Activated CD4-positive, alpha-beta T cell treated with anti-CD3 and anti-CD28 coated beads for 36 hours (primary cell): ENCODE measurements at regions not wholly inside any gene's neighbourhood (a gene's known extent, or its start where the extent isn't known, plus 50 kb on each side); places are given as distances from the start of the nearest gene placed in this dataset.

Experiments
- ATAC-seq: fragments of 200-7000 bp; cut with Tn5 transposase; one replicate; pipeline ENCODE4 v1.10.0; 2021; ENCODE audit warnings: mild to moderate bottlenecking, moderate library complexity
- CTCF ChIA-PET: fragments of 350-600 bp; sonication (Branson Sonifier 250); formaldehyde crosslinking; loops from one replicate; lab custom pipeline; 2021; ENCODE audit warnings: antibody characterized with exemption; lab: Charles Lee
- POLR2A ChIA-PET: fragments of 350-600 bp; sonication (Branson Sonifier 250); formaldehyde crosslinking; loops from one replicate; lab custom pipeline; 2021; ENCODE audit warnings: antibody characterized with exemption, inconsistent platforms; lab: Charles Lee
- DNase-seq: peaks from one replicate; pipeline ENCODE4 v3.0.0-alpha.2; 2020
- H3K27ac Mint-ChIP-seq: one replicate; pipeline ENCODE4 v1.8.0; 2021; ENCODE audit warnings: mixed read lengths
- H3K27me3 Mint-ChIP-seq: one replicate; pipeline ENCODE4 v1.8.0; 2021; ENCODE audit warnings: mixed read lengths
- H3K36me3 Mint-ChIP-seq: one replicate; pipeline ENCODE4 v1.8.0; 2021; ENCODE audit warnings: low read depth, mixed read lengths
- H3K4me1 Mint-ChIP-seq: one replicate; pipeline ENCODE4 v1.8.0; 2021; ENCODE audit warnings: mixed read lengths
- H3K4me3 Mint-ChIP-seq: one replicate; pipeline ENCODE4 v1.8.0; 2021; ENCODE audit warnings: mild to moderate bottlenecking, moderate library complexity, mixed read lengths
- H3K9me3 Mint-ChIP-seq: one replicate; pipeline ENCODE4 v1.8.0; 2021; ENCODE audit warnings: low read depth, mixed read lengths
- intact Hi-C, 2 experiments: fragments of 100-400 bp; cut with DNase I in 1 of 2; cut with micrococcal nuclease in 1 of 2; formaldehyde crosslinking; loops; one replicate each; pipeline versions ENCODE4 v1.14.2 to v1.15.1; 2022 to 2024; cut with DNase I, micrococcal nuclease

GRCh38 chr1:102586022-102586421 lies 522.3 kb downstream of the COL11A1 start:
- H3K36me3 Mint-ChIP-seq, result no peaks in the 10 kb centered on the region
- no peaks in the 10 kb centered on the region for H3K4me1 Mint-ChIP-seq
- H3K27ac Mint-ChIP-seq, result no peak overlapping the region
- peaks cover 2% of the 10 kb centered on the region for H3K9me3 Mint-ChIP-seq
- no peaks in the 10 kb centered on the region for H3K27me3 Mint-ChIP-seq
- DNase-seq (no peak), ATAC-seq (no peak)
- POLR2A ChIA-PET, result no interaction called here
- H3K4me3 Mint-ChIP-seq, result no peak overlapping the region
- CTCF ChIA-PET, result no interaction called here
- intact Hi-C loops, result no loop called here

GRCh38 chr1:102580806-102581205 lies 527.5 kb downstream of the COL11A1 start:
- CTCF ChIA-PET, result interaction anchor here (1.1 to 1.2 kb wide), 2 partner anchors 51 to 60 kb away, joined by 3 read pairs; no protein-coding TSS in a partner anchor
- intact Hi-C loops, result no loop called here
- no peaks in the 10 kb centered on the region for H3K27me3 Mint-ChIP-seq
- DNase-seq (no peak), ATAC-seq (no peak)
- H3K4me3 Mint-ChIP-seq, result no peak overlapping the region
- POLR2A ChIA-PET, result no interaction called here
- H3K4me1 Mint-ChIP-seq, result no peaks in the 10 kb centered on the region
- peaks cover 4% of the 10 kb centered on the region for H3K9me3 Mint-ChIP-seq
- no peaks in the 10 kb centered on the region for H3K36me3 Mint-ChIP-seq
- H3K27ac Mint-ChIP-seq, result no peak overlapping the region

- POLR2A ChIA-PET, result no interaction called here
- no peak overlapping the region for H3K27ac Mint-ChIP-seq
- intact Hi-C loops, result no loop called here
- H3K9me3 Mint-ChIP-seq, result peaks cover 4% of the 10 kb centered on the region
- no peak overlapping the region for H3K4me3 Mint-ChIP-seq
- DNase-seq (no peak), ATAC-seq (no peak)
- CTCF ChIA-PET, result interaction anchor here (0.6 kb wide), 1 partner anchor 94 kb away, joined by 3 read pairs; no protein-coding TSS in a partner anchor
- H3K36me3 Mint-ChIP-seq, result no peaks in the 10 kb centered on the region
- no peaks in the 10 kb centered on the region for H3K27me3 Mint-ChIP-seq
- no peaks in the 10 kb centered on the region for H3K4me1 Mint-ChIP-seq
Measured at GRCh38 chr1:102578804-102579203, 529.5 kb downstream of the COL11A1 start.

GRCh38 chr1:102572637-102573036 lies 535.7 kb downstream of the COL11A1 start:
- ATAC-seq (no peak), DNase-seq (no peak)
- no peaks in the 10 kb centered on the region for H3K4me1 Mint-ChIP-seq
- H3K27me3 Mint-ChIP-seq, result no peaks in the 10 kb centered on the region
- ChIA-PET POLR2A (no interaction called here), CTCF (interaction anchor here (0.7 kb wide), 1 partner anchor 942 kb away, joined by 3 read pairs; no protein-coding TSS in a partner anchor)
- intact Hi-C loops, result no loop called here
- H3K9me3 Mint-ChIP-seq, result no peaks in the 10 kb centered on the region
- H3K36me3 Mint-ChIP-seq, result no peaks in the 10 kb centered on the region
- H3K27ac Mint-ChIP-seq, result no peak overlapping the region
- no peak overlapping the region for H3K4me3 Mint-ChIP-seq

GRCh38 chr1:102566182-102566581 lies 542.1 kb downstream of the COL11A1 start:
- no peaks in the 10 kb centered on the region for H3K27me3 Mint-ChIP-seq
- H3K4me1 Mint-ChIP-seq, result no peaks in the 10 kb centered on the region
- H3K36me3 Mint-ChIP-seq, result no peaks in the 10 kb centered on the region
- H3K9me3 Mint-ChIP-seq, result no peaks in the 10 kb centered on the region
- H3K4me3 Mint-ChIP-seq, result no peak overlapping the region
- CTCF ChIA-PET, result no interaction called here
- no peak overlapping the region for H3K27ac Mint-ChIP-seq
- no peak for ATAC-seq
- intact Hi-C loops, result no loop called here
- POLR2A ChIA-PET, result no interaction called here
- no peak for DNase-seq

GRCh38 chr1:102562380-102562779 lies 545.9 kb downstream of the COL11A1 start:
- Mint-ChIP-seq H3K4me1 (no peaks in the 10 kb centered on the region), H3K27me3 (no peaks in the 10 kb centered on the region), H3K36me3 (no peaks in the 10 kb centered on the region), H3K9me3 (no peaks in the 10 kb centered on the region), H3K4me3 (no peak overlapping the region), H3K27ac (no peak overlapping the region)
- ATAC-seq, result no peak
- CTCF ChIA-PET, result no interaction called here
- no peak for DNase-seq
- intact Hi-C loops, result no loop called here
- POLR2A ChIA-PET, result no interaction called here

GRCh38 chr1:102550729-102551384 lies 554.1 kb upstream of the OLFM3 start:
- ChIA-PET CTCF (interaction anchor here (0.6 to 0.7 kb wide), 2 partner anchors 172 to 1062 kb away, joined by 3 to 4 read pairs; no protein-coding TSS in a partner anchor), POLR2A (no interaction called here)
- DNase-seq, result peak; percentile 28
- peaks cover 19% of the 10 kb centered on the region for H3K9me3 Mint-ChIP-seq
- intact Hi-C loops, result loop anchor here in 1 of 2 experiments (1.0 kb wide), 1 partner anchor 419 kb away; no protein-coding TSS in a partner anchor
- ATAC-seq, result no peak
- H3K36me3 Mint-ChIP-seq, result no peaks in the 10 kb centered on the region
- no peak overlapping the region for H3K4me3 Mint-ChIP-seq
- no peak overlapping the region for H3K27ac Mint-ChIP-seq
- H3K27me3 Mint-ChIP-seq, result no peaks in the 10 kb centered on the region
- H3K4me1 Mint-ChIP-seq, result no peaks in the 10 kb centered on the region

- H3K27me3 Mint-ChIP-seq, result no peaks in the 10 kb centered on the region
- ATAC-seq (no peak), DNase-seq (no peak)
- ChIA-PET CTCF (no interaction called here), POLR2A (no interaction called here)
- H3K9me3 Mint-ChIP-seq, result peaks cover under 1% of the 10 kb centered on the region
- intact Hi-C loops, result loop anchor here in 1 of 2 experiments (10.0 kb wide), 1 partner anchor 59 kb away; no protein-coding TSS in a partner anchor
- no peak overlapping the region for H3K4me3 Mint-ChIP-seq
- H3K27ac Mint-ChIP-seq, result no peak overlapping the region
- H3K4me1 Mint-ChIP-seq, result no peaks in the 10 kb centered on the region
- no peaks in the 10 kb centered on the region for H3K36me3 Mint-ChIP-seq
Measured at GRCh38 chr1:102546251-102546650, 549.5 kb upstream of the OLFM3 start.

- ATAC-seq, result no peak
- Mint-ChIP-seq H3K9me3 (peaks cover 2% of the 10 kb centered on the region), H3K36me3 (no peaks in the 10 kb centered on the region), H3K27ac (no peak overlapping the region), H3K27me3 (no peaks in the 10 kb centered on the region), H3K4me1 (no peaks in the 10 kb centered on the region), H3K4me3 (no peak overlapping the region)
- CTCF ChIA-PET, result no interaction called here
- POLR2A ChIA-PET, result no interaction called here
- no peak for DNase-seq
- intact Hi-C loops, result no loop called here
Measured at GRCh38 chr1:102535829-102536505, 539.2 kb upstream of the OLFM3 start.

GRCh38 chr1:102531036-102531435 lies 534.3 kb upstream of the OLFM3 start:
- intact Hi-C loops, result no loop called here
- Mint-ChIP-seq H3K4me3 (no peak overlapping the region), H3K9me3 (no peaks in the 10 kb centered on the region), H3K27me3 (no peaks in the 10 kb centered on the region), H3K27ac (no peak overlapping the region), H3K4me1 (no peaks in the 10 kb centered on the region), H3K36me3 (no peaks in the 10 kb centered on the region)
- POLR2A ChIA-PET, result no interaction called here
- no peak for DNase-seq
- CTCF ChIA-PET, result no interaction called here
- no peak for ATAC-seq

GRCh38 chr1:102529446-102529845 lies 532.7 kb upstream of the OLFM3 start:
- H3K4me3 Mint-ChIP-seq, result no peak overlapping the region
- DNase-seq, result no peak
- ATAC-seq, result no peak
- ChIA-PET POLR2A (no interaction called here), CTCF (no interaction called here)
- intact Hi-C loops, result no loop called here
- no peaks in the 10 kb centered on the region for H3K36me3 Mint-ChIP-seq
- no peaks in the 10 kb centered on the region for H3K27me3 Mint-ChIP-seq
- H3K4me1 Mint-ChIP-seq, result no peaks in the 10 kb centered on the region
- H3K9me3 Mint-ChIP-seq, result no peaks in the 10 kb centered on the region
- H3K27ac Mint-ChIP-seq, result no peak overlapping the region

GRCh38 chr1:102500758-102501157 lies 504.0 kb upstream of the OLFM3 start:
- POLR2A ChIA-PET, result no interaction called here
- Mint-ChIP-seq H3K4me3 (no peak overlapping the region), H3K27ac (no peak overlapping the region), H3K27me3 (no peaks in the 10 kb centered on the region), H3K9me3 (peaks cover 6% of the 10 kb centered on the region), H3K4me1 (no peaks in the 10 kb centered on the region), H3K36me3 (no peaks in the 10 kb centered on the region)
- CTCF ChIA-PET, result interaction anchor here (0.6 kb wide), 1 partner anchor 14 kb away, joined by 4 read pairs; no protein-coding TSS in a partner anchor
- no peak for DNase-seq
- ATAC-seq, result no peak
- intact Hi-C loops, result no loop called here
